ENCODE measurements at regions not wholly inside any gene's neighbourhood (a gene's known extent, or its start where the extent isn't known, plus 50 kb on each side); places are given as distances from the start of the nearest gene placed in this dataset.

- no peaks in the 10 kb centered on the region for H3K27me3 ChIP-seq (ENCODE audit: control insufficient read depth in 1 of 2, insufficient read depth in 2 of 2, low read length in 2 of 2)
- intact Hi-C loops (cut with DNase I, micrococcal nuclease), result no loop called here
- Mint-ChIP-seq H3K4me1 (ENCODE audit: low read depth) (peaks cover 6% of the 10 kb centered on the region), H3K9me3 (no peaks in the 10 kb centered on the region), H3K4me3 (no peak overlapping the region), H3K36me3 (ENCODE audit: low read depth) (no peaks in the 10 kb centered on the region), H3K27ac (no peak overlapping the region), H3K27me3 (no peaks in the 10 kb centered on the region)
- CTCF ChIA-PET, result no interaction called here
- POLR2A ChIA-PET, result no interaction called here
- TF ChIP-seq CTCF (IDR thresholded peaks at IDR 0.05), result no peak
- no peaks in the 10 kb centered on the region for H3K36me3 ChIP-seq (ENCODE audit: insufficient read depth, low read length)
- ATAC-seq (ENCODE audit: poor library complexity) (no peak), DNase-seq (no peak)
- peaks cover 0 to 3% of the 10 kb centered on the region in 2 experiments for H3K9me3 ChIP-seq (ENCODE audit: control insufficient read depth in 1 of 2, insufficient read depth in 1 of 2, low read length in 2 of 2)
- no peak overlapping the region for H3K27ac ChIP-seq (ENCODE audit: low read depth in 1 of 2, low read length in 2 of 2)
- H3K4me3 ChIP-seq (ENCODE audit: low read length), result no peak overlapping the region
- peaks cover under 1% of the 10 kb centered on the region for H3K4me1 ChIP-seq (ENCODE audit: insufficient read depth, low read length)
Observed at GRCh38 chr1:213864091-213864490, 123.7 kb upstream of the PROX1 start.

GRCh38 chr1:213868482-213868881, 119.3 kb upstream of the PROX1 start:
- intact Hi-C loops (cut with DNase I, micrococcal nuclease), result no loop called here
- TF ChIP-seq CTCF (IDR thresholded peaks at IDR 0.05), result no peak
- ATAC-seq (ENCODE audit: poor library complexity) (no peak), DNase-seq (no peak)
- Mint-ChIP-seq H3K4me1 (ENCODE audit: low read depth) (peaks cover 27% of the 10 kb centered on the region), H3K27me3 (no peaks in the 10 kb centered on the region), H3K9me3 (no peaks in the 10 kb centered on the region), H3K4me3 (no peak overlapping the region), H3K36me3 (ENCODE audit: low read depth) (no peaks in the 10 kb centered on the region), H3K27ac (no peak overlapping the region)
- H3K4me1 ChIP-seq (ENCODE audit: insufficient read depth, low read length), result peaks cover 19% of the 10 kb centered on the region
- H3K27ac ChIP-seq (ENCODE audit: low read depth in 1 of 2, low read length in 2 of 2), result no peak overlapping the region
- H3K9me3 ChIP-seq (ENCODE audit: control insufficient read depth in 1 of 2, insufficient read depth in 1 of 2, low read length in 2 of 2), result no peaks in the 10 kb centered on the region
- no peaks in the 10 kb centered on the region for H3K27me3 ChIP-seq (ENCODE audit: control insufficient read depth in 1 of 2, insufficient read depth in 2 of 2, low read length in 2 of 2)
- CTCF ChIA-PET, result interaction anchor here (0.8 kb wide), 1 partner anchor 10 kb away, joined by 3 read pairs; no protein-coding TSS in a partner anchor
- POLR2A ChIA-PET, result no interaction called here
- no peak overlapping the region for H3K4me3 ChIP-seq (ENCODE audit: low read length)
- no peaks in the 10 kb centered on the region for H3K36me3 ChIP-seq (ENCODE audit: insufficient read depth, low read length)

- Mint-ChIP-seq H3K36me3 (ENCODE audit: low read depth) (no peaks in the 10 kb centered on the region), H3K27me3 (no peaks in the 10 kb centered on the region), H3K4me1 (ENCODE audit: low read depth) (peaks cover 38% of the 10 kb centered on the region), H3K9me3 (no peaks in the 10 kb centered on the region), H3K4me3 (no peak overlapping the region), H3K27ac (peak overlapping the region; percentile 11)
- intact Hi-C loops (cut with DNase I, micrococcal nuclease), result no loop called here
- Histone ChIP-seq H3K9me3 (ENCODE audit: control insufficient read depth in 1 of 2, insufficient read depth in 1 of 2, low read length in 2 of 2) (no peaks in the 10 kb centered on the region), H3K4me1 (ENCODE audit: insufficient read depth, low read length) (peaks cover 19% of the 10 kb centered on the region), H3K4me3 (ENCODE audit: low read length) (no peak overlapping the region), H3K27ac (ENCODE audit: low read depth in 1 of 2, low read length in 2 of 2) (no peak overlapping the region), H3K36me3 (ENCODE audit: insufficient read depth, low read length) (no peaks in the 10 kb centered on the region), H3K27me3 (ENCODE audit: control insufficient read depth in 1 of 2, insufficient read depth in 2 of 2, low read length in 2 of 2) (no peaks in the 10 kb centered on the region)
- ChIA-PET POLR2A (no interaction called here), CTCF (no interaction called here)
- peak in 1 of 14 experiments; percentile 5 for DNase-seq
- no peak for TF ChIP-seq CTCF (IDR thresholded peaks at IDR 0.05)
- no peak for ATAC-seq (ENCODE audit: poor library complexity)
Observed at GRCh38 chr1:213871179-213871578, 116.6 kb upstream of the PROX1 start.

Data from CD4-positive, alpha-beta T cell (primary cell).